Stimulated activated CD4-positive, alpha-beta T cell treated with anti-CD3 and anti-CD28 coated beads, TNF-alpha, amount 100 ng/mL, for 24 hours (primary cell): ENCODE measurements at regions not wholly inside any gene's neighbourhood (a gene's known extent, or its start where the extent isn't known, plus 50 kb on each side); places are given as distances from the start of the nearest gene placed in this dataset.

Experiments
- DNase-seq, 3 experiments: peaks; one replicate each; pipeline ENCODE4 v3.0.0-alpha.2; 2020; ENCODE audit warnings: low read depth in 3 of 3

- no peak for DNase-seq
Observed at GRCh38 chr4:1512051-1512737, 106.0 kb upstream of the NKX1-1 start.

DNA sequence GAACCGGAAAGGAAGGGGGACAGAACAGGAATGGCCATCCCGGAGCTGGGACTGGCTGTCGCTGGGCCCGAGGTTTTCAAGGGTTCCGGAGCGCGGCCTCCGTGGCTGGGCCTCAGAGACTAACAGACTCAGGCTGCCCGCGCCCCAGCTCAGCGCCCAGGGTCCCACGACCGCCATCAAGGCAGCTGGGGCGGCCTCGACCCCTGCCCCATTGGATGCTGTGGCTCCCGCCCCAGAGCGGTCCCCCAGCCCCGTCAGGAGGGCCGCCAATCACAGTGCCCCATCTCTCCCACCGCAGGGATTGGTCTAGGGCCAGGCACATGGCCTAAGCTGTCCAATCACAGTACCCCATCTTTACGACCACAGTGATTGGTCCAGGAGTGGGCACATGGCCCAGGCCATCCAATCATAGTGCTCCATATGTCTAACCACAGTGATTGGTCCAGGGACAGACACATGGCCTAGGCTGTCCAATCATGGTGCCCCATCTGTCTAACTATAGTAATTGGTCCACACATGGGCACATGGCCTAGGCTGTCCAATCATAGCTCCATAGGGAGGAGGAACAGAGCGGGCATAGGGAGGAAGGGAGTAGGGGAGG is 105.3 kb upstream of the NKX1-1 start:
- DNase-seq, result peak in 2 of 3 experiments; percentile 8 to 25

GRCh38 chr4:1510931-1511330 is 104.7 kb upstream of the NKX1-1 start:
- no peak for DNase-seq

DNA sequence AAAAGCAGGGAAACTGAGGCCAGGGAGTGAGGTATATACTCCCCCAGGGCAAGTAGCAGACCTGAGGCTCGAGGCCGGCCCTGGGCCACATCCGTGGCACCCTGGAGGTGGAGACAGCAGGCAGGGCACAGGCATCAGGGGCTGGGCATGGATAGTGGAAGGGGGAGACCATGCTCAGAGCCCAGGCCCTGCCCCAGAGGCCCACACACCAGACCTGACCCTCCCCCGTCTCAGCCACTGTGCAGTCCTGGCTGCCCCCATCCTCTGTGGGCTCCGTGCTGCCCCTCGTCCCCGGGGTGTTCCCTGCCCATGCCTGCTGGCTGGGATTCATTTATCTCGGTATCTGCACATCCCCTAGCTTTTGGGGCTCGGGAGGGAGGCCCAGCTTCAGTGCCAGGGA is 103.1 kb upstream of the NKX1-1 start:
- no peak for DNase-seq

DNA sequence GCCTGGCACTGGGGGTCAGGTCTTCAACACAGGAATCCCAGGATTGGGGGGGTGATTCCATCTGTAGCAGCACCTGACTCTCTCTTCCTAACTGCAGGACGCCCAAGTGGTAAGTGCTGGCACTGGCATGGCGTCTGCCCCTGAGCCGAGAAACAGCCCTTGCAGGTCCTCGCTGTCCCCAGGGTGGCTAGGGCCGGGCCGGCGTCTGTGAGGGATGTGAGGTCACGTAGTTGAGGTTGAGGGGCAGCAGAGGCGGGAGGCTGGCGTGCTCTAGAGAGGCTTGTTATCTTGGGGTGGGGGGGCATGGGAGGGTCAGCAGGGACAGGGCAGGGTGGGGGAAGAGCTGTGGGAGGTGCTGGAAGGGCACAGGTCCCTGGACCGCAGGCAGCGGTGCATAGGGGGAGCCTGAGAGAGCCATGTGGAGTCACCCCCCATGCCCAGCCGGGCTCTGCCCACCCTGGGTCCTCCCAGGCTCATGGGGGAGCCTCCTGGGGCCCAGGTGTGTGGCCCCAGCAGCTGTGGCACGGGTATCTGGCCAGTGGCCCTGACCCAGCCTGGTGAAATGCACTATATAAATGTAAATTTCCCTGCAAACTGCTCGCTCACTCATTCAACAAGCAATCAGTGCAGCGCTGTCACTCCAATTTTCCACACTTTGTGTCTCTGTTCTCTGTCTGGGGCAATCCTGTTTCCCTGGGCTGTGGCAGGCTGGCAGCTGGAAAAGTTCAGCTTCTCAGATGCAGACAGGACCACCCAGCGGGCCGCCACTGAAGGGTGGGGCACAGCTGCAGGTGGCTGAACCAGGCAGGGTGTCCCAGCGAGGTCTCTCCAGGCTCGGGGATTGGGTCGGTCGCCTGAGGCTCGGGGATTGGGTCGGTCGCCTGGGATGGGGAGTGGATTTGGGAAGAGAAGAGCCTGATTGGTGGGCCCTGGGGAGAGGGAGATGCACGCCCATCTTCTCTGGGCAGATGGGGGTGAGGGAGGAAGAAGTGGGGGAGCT is 102.2 kb upstream of the NKX1-1 start:
- no peak for DNase-seq

DNA sequence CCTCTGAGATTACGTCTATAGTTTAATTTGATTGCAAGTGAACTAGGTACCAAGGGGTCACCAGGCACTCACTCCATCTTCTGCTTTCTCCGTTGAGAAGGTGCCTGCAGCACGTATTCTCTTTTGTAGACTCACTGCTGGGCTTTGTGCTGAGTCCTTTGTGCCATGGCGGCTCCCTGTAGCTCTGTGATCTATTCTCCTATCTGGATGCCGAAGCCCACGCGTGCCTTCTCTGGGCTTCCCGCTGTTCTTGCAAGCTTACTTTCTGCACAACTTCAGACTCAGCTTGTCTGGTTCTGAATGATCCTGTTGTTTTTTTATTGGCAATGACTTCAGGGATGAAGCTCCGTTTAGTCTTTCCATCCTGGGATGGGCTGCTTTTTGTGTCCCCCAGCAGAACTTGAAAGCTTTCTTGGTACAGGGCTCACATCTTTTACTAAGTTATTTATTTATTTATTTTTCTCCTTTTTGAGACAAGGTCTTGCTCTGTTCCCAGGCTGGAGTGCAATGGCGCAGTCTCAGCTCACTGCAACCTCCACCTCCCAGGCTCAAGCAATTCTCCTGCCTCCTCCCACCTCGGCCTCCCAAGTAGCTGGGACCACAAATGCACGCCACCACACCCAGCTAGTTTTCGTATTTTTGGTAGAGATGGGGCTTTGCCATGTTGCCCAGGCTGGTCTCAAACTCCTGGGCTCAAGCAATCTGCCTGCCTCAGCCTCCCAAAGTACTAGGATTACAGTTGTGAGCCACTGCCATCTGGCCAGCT is 100.9 kb upstream of the NKX1-1 start:
- no peak for DNase-seq

DNA sequence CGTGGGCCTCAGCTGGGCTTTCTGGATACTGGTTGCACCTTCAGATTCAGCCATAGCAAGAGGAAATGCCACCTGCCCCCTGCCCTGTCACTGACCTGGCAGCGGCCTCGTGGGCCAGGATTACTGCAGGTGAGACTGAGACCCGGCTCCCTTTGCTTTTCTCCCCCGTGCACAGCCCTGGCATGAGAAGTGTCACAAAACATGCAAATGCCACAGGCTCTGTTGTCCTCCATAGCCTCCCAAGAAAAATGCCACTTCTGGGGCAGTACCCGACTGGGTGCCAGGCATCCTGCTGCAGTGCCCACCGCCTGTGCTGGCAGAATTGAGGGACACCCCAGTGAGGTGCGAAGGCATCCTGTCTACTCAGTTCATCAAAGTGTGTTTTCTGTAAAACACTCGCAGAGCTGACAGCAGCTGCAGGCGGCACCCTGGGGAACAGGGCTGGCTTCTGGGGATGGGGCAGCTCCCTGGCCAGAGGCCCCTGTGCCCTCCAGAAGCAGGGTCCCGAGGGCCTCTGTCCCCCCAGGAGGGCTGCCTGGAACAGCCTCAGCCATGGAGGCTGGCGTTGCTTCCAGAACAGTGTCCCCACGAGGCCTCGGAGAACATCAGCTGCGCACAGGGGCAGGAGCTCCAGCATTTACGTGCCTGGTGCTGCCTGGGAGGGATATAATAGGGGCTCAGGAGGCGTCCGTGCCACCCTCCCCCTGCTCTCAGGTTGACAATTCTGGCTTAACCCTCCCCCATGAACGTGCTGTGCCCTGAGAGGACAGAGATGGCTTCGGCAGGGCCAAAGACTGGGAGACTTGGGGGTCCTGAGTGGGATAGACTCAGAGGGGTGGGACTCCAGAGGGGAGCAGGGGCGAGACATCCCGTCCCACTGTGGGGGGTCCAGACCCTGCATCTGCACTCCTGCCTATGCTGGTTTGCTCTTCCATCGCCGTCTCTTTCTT is 99.5 kb upstream of the NKX1-1 start:
- no peak for DNase-seq

GRCh38 chr4:1504595-1505500 is 98.6 kb upstream of the NKX1-1 start:
- no peak for DNase-seq

DNA sequence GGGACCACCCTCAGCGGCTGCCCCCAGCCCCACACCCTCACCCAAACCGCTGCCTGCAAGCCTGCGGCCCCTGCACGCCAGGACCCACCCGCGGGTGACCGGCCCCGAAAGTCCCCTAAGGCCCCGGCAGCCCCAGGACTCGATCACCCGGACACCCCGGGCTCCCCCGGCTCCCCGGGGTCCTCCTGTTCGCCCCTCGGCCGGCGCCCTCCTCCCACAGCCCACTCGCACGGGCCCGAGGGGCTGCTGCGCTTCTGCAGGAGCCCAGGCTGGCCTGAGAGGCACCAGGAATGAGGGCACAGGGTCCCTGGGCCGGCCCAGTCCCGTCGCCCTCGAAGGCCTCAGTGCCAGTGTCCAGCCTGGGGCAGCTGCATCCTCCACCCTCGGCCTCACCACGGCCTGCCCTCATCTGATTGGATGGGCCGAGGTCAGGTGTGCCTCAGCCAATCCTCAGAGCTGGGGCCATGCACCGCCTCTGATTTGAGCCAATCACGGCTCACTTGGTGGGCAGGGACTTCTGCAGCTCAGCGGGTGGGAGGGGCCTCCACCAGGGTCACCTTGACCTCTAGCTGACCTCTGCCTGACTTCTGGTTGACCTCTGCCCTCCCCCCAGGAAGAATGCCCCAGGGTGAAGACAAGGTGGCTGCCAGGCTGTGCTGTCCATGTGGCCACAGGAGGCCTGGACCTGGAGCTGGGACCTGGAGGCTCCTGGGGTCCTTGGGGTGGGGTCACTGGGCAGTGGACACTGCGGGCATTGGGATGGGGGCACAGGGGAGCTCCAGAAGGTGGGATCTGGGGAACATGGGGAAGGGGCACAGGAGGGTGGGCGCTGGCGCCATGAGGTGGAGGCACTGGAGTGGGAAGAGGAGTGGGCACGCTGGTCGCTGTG is 97.6 kb upstream of the NKX1-1 start:
- DNase-seq, result no peak

DNA sequence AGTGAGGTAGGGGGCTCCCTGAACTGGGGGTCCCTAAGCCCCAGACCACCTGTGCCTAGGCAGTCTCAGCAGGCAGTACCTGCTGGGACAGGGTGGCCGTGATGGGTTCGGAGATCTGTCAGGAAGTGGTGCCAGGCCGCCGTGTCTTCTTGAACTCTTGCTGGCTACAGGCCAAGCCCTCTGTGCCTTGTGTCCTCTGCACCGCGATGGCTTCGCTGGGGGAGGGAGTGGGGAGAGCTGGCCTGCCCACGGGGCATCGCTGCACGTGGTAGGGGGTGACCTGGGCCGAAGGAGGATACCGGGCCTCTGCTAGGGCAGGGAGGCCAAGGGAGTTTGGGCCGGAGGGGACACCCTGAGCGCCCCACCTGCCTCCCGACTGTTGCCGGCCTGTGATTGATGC is 96.7 kb upstream of the NKX1-1 start:
- DNase-seq, result no peak

- DNase-seq, result no peak
Observed at GRCh38 chr4:1502501-1502886, 96.3 kb upstream of the NKX1-1 start.

- DNase-seq, result no peak
Observed at GRCh38 chr4:1501754-1502500, 95.7 kb upstream of the NKX1-1 start.

GRCh38 chr4:1500966-1501753 is 94.9 kb upstream of the NKX1-1 start:
- DNase-seq, result no peak

GRCh38 chr4:1500231-1500965 is 94.2 kb upstream of the NKX1-1 start:
- no peak for DNase-seq

DNA sequence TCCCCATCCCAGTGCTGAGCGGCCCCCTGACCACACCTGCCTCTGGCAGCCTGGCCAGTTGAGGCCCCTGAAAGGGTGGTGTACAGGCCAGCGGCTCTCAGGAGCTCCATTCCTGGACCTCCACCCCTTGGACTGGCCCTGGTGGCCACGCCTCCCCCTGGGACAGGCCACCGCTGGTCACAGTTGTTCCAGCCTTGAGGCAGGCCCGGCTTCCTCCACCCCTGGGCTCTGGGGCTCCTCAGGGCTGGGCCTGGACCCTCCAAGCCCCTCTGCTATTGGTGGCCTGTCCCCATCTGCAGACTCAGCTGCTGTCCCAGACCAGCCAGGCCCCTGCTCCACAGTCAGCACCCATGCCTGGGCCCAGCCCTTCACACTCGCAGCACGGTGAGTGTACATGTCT is 93.2 kb upstream of the NKX1-1 start:
- no peak for DNase-seq

DNA sequence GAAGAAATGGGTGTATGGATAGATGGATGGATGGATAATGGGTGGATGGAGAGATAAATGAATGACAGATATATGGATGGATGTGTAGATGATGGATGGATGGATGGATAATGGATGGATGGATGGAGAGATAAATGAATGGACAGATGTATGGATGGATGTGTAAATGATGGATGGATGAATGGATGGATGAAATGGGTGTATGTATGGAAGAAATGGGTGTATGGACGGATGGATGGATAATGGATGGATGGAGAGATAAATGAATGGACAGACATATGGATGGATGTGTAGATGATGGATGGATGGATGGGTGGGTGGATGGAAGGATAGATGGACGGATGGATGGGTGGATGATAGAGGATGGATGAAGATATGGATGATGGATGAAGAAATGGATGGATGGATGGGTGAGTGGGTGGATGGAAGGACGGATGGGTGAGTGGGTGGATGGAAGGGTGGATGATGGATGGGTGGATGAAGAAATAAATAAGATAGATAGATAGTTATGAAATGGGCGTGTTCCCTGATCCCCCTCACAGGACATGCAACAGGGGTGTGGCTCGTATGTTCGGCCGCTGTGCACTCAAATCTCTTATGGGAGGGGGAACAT is 91.1 kb upstream of the NKX1-1 start:
- no peak for DNase-seq
